Liver (tissue), 8 donors: ENCODE measurements at regions not wholly inside any gene's neighbourhood (a gene's known extent, or its start where the extent isn't known, plus 50 kb on each side); places are given as distances from the start of the nearest gene placed in this dataset.

ENCODE experiments used
- DNase-seq: peaks from one replicate; pipeline ENCODE4 v3.0.0-alpha.2; 2017; ENCODE audit warnings: low spot score
- H3K27ac ChIP-seq, 2 donors: one replicate each; pipeline ENCODE4 v1.7.0; 2013; ENCODE audit warnings: inconsistent platforms in 2 of 2, low read length in 2 of 2, control low read depth in 1 of 2, low read depth in 1 of 2, mild to moderate bottlenecking in 1 of 2
- H3K27me3 ChIP-seq, 4 donors: one replicate each; pipeline versions ENCODE4 v1.6.1 to v1.7.0; 2013; ENCODE audit warnings: low read length in 3 of 4, inconsistent platforms in 1 of 4, mild to moderate bottlenecking in 1 of 4, moderate library complexity in 1 of 4; ENCODE audit not compliant: control insufficient read depth in 4 of 4, insufficient read depth in 4 of 4
- H3K36me3 ChIP-seq, 4 donors: one replicate each; pipeline versions ENCODE4 v1.6.1 to v1.7.0; 2013; ENCODE audit warnings: low read length in 3 of 4, mild to moderate bottlenecking in 3 of 4, low read depth in 1 of 4, moderate library complexity in 1 of 4; ENCODE audit not compliant: control insufficient read depth in 4 of 4, insufficient read depth in 3 of 4
- H3K4me1 ChIP-seq, 4 donors: one replicate each; pipeline versions ENCODE4 v1.6.1 to v1.7.0; 2013; ENCODE audit warnings: low read length in 3 of 4, mild to moderate bottlenecking in 3 of 4, moderate library complexity in 1 of 4; ENCODE audit not compliant: control insufficient read depth in 4 of 4, insufficient read depth in 4 of 4
- H3K4me3 ChIP-seq, 3 donors: one replicate each; pipeline versions ENCODE4 v1.6.1 to v1.7.0; 2013; ENCODE audit warnings: low read length in 3 of 3, control low read depth in 1 of 3, low read depth in 1 of 3, mild to moderate bottlenecking in 1 of 3
- H3K9ac ChIP-seq, 2 donors: one replicate each; pipeline ENCODE4 v1.7.0; 2013; ENCODE audit warnings: low read length in 2 of 2, mild to moderate bottlenecking in 2 of 2, moderate library complexity in 2 of 2, control low read depth in 1 of 2, low read depth in 1 of 2
- H3K9me3 ChIP-seq, 4 donors: one replicate each; pipeline versions ENCODE4 v1.6.1 to v1.7.0; 2013; ENCODE audit warnings: low read length in 3 of 4; ENCODE audit not compliant: control insufficient read depth in 4 of 4
- ATF3 ChIP-seq: IDR thresholded peaks from 2 replicates; pipeline ENCODE4 v1.6.1; 2016; ENCODE audit warnings: antibody characterized with exemption
- CTCF ChIP-seq: fragments of 150-350 bp; IDR thresholded peaks from 2 replicates; pipeline ENCODE4 v1.5.1; 2017; ENCODE audit warnings: improper control_type of control experiment, low read depth, low read length; ENCODE audit not compliant: missing input control
- EGR1 ChIP-seq, 2 donors: IDR thresholded peaks; 2 replicates each; pipeline ENCODE4 v1.6.1; 2016 to 2018; ENCODE audit warnings: antibody characterized with exemption in 2 of 2, low read depth in 2 of 2
- FOXA1 ChIP-seq: IDR thresholded peaks from 2 replicates; pipeline ENCODE4 v1.6.1; 2016; ENCODE audit warnings: antibody characterized with exemption
- FOXA2 ChIP-seq: IDR thresholded peaks from 2 replicates; pipeline ENCODE4 v1.6.1; 2016; ENCODE audit warnings: antibody characterized with exemption
- GABPA ChIP-seq, 2 donors: IDR thresholded peaks in 1 of 2; conservative IDR thresholded peaks in 1 of 2; 2 replicates each; pipeline ENCODE4 v1.6.1; 2016; ENCODE audit warnings: antibody characterized with exemption in 2 of 2, mild to moderate bottlenecking in 1 of 2, moderate library complexity in 1 of 2
- HNF4A ChIP-seq, 2 donors: conservative IDR thresholded peaks; 2 replicates each; pipeline ENCODE4 v1.6.1; 2016; ENCODE audit warnings: antibody characterized with exemption in 2 of 2, mild to moderate bottlenecking in 2 of 2
- HNF4G ChIP-seq: IDR thresholded peaks from 2 replicates; pipeline ENCODE4 v1.6.1; 2016; ENCODE audit warnings: antibody characterized with exemption
- JUND ChIP-seq, 2 donors: IDR thresholded peaks; 2 replicates each; pipeline ENCODE4 v1.6.1; 2016; ENCODE audit warnings: antibody characterized with exemption in 2 of 2
- MAX ChIP-seq: IDR thresholded peaks from 2 replicates; pipeline ENCODE4 v1.6.1; 2016; ENCODE audit warnings: antibody characterized with exemption
- NR2F2 ChIP-seq: IDR thresholded peaks from 2 replicates; pipeline ENCODE4 v1.6.1; 2016; ENCODE audit warnings: antibody characterized with exemption
- RAD21 ChIP-seq, 2 donors: IDR thresholded peaks; 2 replicates each; pipeline ENCODE4 v1.6.1; 2016; ENCODE audit warnings: antibody characterized with exemption in 2 of 2, mild to moderate bottlenecking in 2 of 2
- REST ChIP-seq: IDR thresholded peaks from 2 replicates; pipeline ENCODE4 v1.6.1; 2016; ENCODE audit warnings: antibody characterized with exemption, mild to moderate bottlenecking
- RXRA ChIP-seq, 2 donors: IDR thresholded peaks; 2 replicates each; pipeline ENCODE4 v1.6.1; 2017 to 2018; ENCODE audit warnings: antibody characterized with exemption in 2 of 2, mild to moderate bottlenecking in 1 of 2
- SP1 ChIP-seq: IDR thresholded peaks from 2 replicates; pipeline ENCODE4 v1.6.1; 2018; ENCODE audit warnings: antibody characterized with exemption, mild to moderate bottlenecking
- TAF1 ChIP-seq: conservative IDR thresholded peaks from 2 replicates; pipeline ENCODE4 v1.6.1; 2016; ENCODE audit warnings: antibody characterized with exemption, mild to moderate bottlenecking
- YY1 ChIP-seq: IDR thresholded peaks from 2 replicates; pipeline ENCODE4 v1.6.1; 2016; ENCODE audit warnings: antibody characterized with exemption, mild to moderate bottlenecking
- ZBTB33 ChIP-seq: IDR thresholded peaks from 2 replicates; pipeline ENCODE4 v1.6.1; 2016; ENCODE audit warnings: antibody characterized with exemption
- WGBS: extraction: QIAGEN DNeasy Blood & Tissue Kit; methylation state at CpG from one replicate; pipeline ENCODE4 v1.1.7; 2013; 5-methylcytosine and 5-hydroxymethylcytosine counted together
- donor health status: healthy.
- donor health status: healthy.
- donor health status: healthy.
- donor health status: healthy.
- donor health status: healthy.

GRCh38 chr1:176341656-176342055 lies 121.3 kb upstream of the PAPPA2 start:
- 78% methylated on average over 3 of the region's 3 CpGs for WGBS
- Histone ChIP-seq H3K27me3 (peaks cover 0 to 2% (median 0%) of the 10 kb centered on the region in 4 donors), H3K4me3 (no peak overlapping the region), H3K36me3 (no peaks in the 10 kb centered on the region), H3K9me3 (peaks cover 0 to 14% (median 4%) of the 10 kb centered on the region in 4 donors), H3K27ac (no peak overlapping the region), H3K4me1 (no peaks in the 10 kb centered on the region), H3K9ac (no peak overlapping the region)
- TF ChIP-seq FOXA2, result no peak
- TF ChIP-seq HNF4G, result no peak
- no peak for TF ChIP-seq TAF1
- no peak for TF ChIP-seq EGR1 (IDR thresholded peaks at IDR 0.05; ENCODE audit: low read depth in 2 of 2)
- TF ChIP-seq CTCF, result no peak
- TF ChIP-seq SP1, result no peak
- no peak for TF ChIP-seq GABPA (IDR thresholded peaks at IDR 0.05 in 1 of 2, conservative IDR thresholded peaks at IDR 0.05 in 1 of 2)
- no peak for TF ChIP-seq YY1
- TF ChIP-seq MAX, result no peak
- TF ChIP-seq NR2F2, result no peak
- TF ChIP-seq JUND (IDR thresholded peaks at IDR 0.05), result no peak
- no peak for TF ChIP-seq RXRA (IDR thresholded peaks at IDR 0.05)
- no peak for TF ChIP-seq ZBTB33
- no peak for TF ChIP-seq HNF4A (conservative IDR thresholded peaks at IDR 0.05)
- no peak for TF ChIP-seq REST
- TF ChIP-seq FOXA1, result no peak
- no peak for TF ChIP-seq RAD21 (IDR thresholded peaks at IDR 0.05)
- no peak for TF ChIP-seq ATF3
- no peak for DNase-seq

GRCh38 chr1:176338877-176339276 lies 124.1 kb upstream of the PAPPA2 start:
- Histone ChIP-seq H3K9ac (no peak overlapping the region), H3K36me3 (no peaks in the 10 kb centered on the region), H3K27ac (no peak overlapping the region), H3K9me3 (no peaks in the 10 kb centered on the region), H3K4me3 (no peak overlapping the region), H3K4me1 (no peaks in the 10 kb centered on the region), H3K27me3 (peaks cover 0 to 2% (median 0%) of the 10 kb centered on the region in 4 donors)
- 82% methylated on average over 6 of the region's 6 CpGs for WGBS
- DNase-seq, result no peak
- no peak for TF ChIP-seq REST
- TF ChIP-seq FOXA2, result no peak
- no peak for TF ChIP-seq JUND (IDR thresholded peaks at IDR 0.05)
- TF ChIP-seq ZBTB33, result no peak
- no peak for TF ChIP-seq TAF1
- no peak for TF ChIP-seq HNF4A (conservative IDR thresholded peaks at IDR 0.05)
